ENCODE measurements at regions not wholly inside any gene's neighbourhood (a gene's known extent, or its start where the extent isn't known, plus 50 kb on each side); places are given as distances from the start of the nearest gene placed in this dataset.

DNA sequence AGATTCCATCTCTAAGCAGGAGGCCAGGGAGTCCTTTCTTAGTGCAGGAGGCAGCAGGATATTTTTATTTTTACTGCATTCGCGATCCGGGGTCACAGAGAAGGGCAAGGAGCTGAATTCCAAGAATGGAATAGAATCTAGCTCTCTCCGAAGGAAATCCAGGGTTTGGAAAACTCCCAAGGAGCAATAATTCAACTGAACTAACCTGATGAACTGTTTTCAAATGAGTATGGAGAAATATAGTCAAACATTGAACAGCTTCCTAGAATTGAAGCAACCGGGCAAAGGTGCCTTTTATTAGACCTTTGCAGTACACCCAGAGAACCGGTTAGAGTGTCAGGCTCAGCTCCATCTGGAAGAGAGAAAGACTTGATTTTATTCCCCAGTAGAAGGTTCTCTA lies 120.7 kb upstream of the MAF start:
- Mint-ChIP-seq H3K4me3 (no peak overlapping the region), H3K27me3 (no peaks in the 10 kb centered on the region), H3K36me3 (ENCODE audit: low read depth) (no peaks in the 10 kb centered on the region), H3K4me1 (ENCODE audit: low read depth) (no peaks in the 10 kb centered on the region), H3K9me3 (peaks cover 3% of the 10 kb centered on the region), H3K27ac (no peak overlapping the region)
- Histone ChIP-seq H3K27me3 (ENCODE audit: control insufficient read depth in 1 of 2, insufficient read depth in 2 of 2, low read length in 2 of 2) (no peaks in the 10 kb centered on the region), H3K4me3 (ENCODE audit: low read length) (no peak overlapping the region), H3K36me3 (ENCODE audit: insufficient read depth, low read length) (no peaks in the 10 kb centered on the region), H3K27ac (ENCODE audit: low read depth in 1 of 2, low read length in 2 of 2) (no peak overlapping the region), H3K9me3 (ENCODE audit: control insufficient read depth in 1 of 2, insufficient read depth in 1 of 2, low read length in 2 of 2) (no peaks in the 10 kb centered on the region), H3K4me1 (ENCODE audit: insufficient read depth, low read length) (no peaks in the 10 kb centered on the region)
- no peak for TF ChIP-seq CTCF (IDR thresholded peaks at IDR 0.05)
- ChIA-PET POLR2A (no interaction called here), CTCF (no interaction called here)
- DNase-seq (no peak), ATAC-seq (ENCODE audit: poor library complexity) (no peak)
- intact Hi-C loops (cut with DNase I, micrococcal nuclease) = no loop called here

- Mint-ChIP-seq H3K27me3 (peaks cover 10% of the 10 kb centered on the region), H3K4me1 (ENCODE audit: low read depth) (no peaks in the 10 kb centered on the region), H3K4me3 (no peak overlapping the region), H3K9me3 (peaks cover 3% of the 10 kb centered on the region), H3K36me3 (ENCODE audit: low read depth) (no peaks in the 10 kb centered on the region), H3K27ac (no peak overlapping the region)
- Histone ChIP-seq H3K27me3 (ENCODE audit: control insufficient read depth in 1 of 2, insufficient read depth in 2 of 2, low read length in 2 of 2) (no peaks in the 10 kb centered on the region), H3K9me3 (ENCODE audit: control insufficient read depth in 1 of 2, insufficient read depth in 1 of 2, low read length in 2 of 2) (no peaks in the 10 kb centered on the region), H3K27ac (ENCODE audit: low read depth in 1 of 2, low read length in 2 of 2) (no peak overlapping the region), H3K36me3 (ENCODE audit: insufficient read depth, low read length) (no peaks in the 10 kb centered on the region), H3K4me1 (ENCODE audit: insufficient read depth, low read length) (no peaks in the 10 kb centered on the region), H3K4me3 (ENCODE audit: low read length) (no peak overlapping the region)
- CTCF ChIA-PET = interaction anchor here (0.7 kb wide), 1 partner anchor 12 kb away, joined by 3 read pairs; no protein-coding TSS in a partner anchor
- intact Hi-C loops (cut with DNase I, micrococcal nuclease) = no loop called here
- no peak for TF ChIP-seq CTCF (IDR thresholded peaks at IDR 0.05)
- POLR2A ChIA-PET = interaction anchor here (0.6 kb wide), 1 partner anchor 463 kb away, joined by 3 read pairs; no protein-coding TSS in a partner anchor
- DNase-seq (no peak), ATAC-seq (ENCODE audit: poor library complexity) (no peak)
Observed at GRCh38 chr16:79717333-79718137, 117.0 kb upstream of the MAF start.

DNA sequence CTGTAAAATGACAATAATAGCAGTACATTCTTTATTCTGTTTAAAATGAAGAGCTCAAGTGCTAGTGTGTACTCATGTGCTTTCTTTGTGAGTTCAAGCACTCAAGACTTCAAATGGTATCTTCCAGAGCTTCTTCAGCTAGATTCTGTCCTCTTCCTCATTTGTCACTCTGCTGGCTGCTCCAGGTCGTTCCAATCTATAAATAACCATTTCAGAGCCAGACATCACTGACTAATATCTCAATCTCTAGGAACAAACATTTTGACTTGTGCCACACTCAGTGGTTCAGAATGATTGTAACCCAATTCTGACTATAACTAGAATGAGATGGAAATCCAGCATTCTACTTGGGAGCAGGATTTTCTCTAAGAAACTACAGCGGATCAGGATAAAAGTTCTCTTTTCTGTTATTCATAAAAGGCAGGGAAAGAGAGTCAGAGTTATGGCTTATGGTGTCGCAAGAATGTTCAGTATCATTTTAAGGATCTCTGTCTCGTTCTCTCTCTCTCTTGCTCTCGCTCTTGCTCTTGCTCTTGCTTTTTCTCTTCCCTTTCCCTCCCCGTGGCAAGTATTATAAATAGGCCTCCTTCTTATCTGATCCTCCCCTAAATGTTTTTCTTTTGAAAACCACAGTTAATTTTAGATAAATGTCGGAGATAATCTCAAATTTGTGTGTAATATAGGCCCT lies 116.3 kb upstream of the MAF start:
- DNase-seq (peak in 1 of 14 experiments; percentile 6), ATAC-seq (ENCODE audit: poor library complexity) (no peak)
- ChIA-PET POLR2A (no interaction called here), CTCF (no interaction called here)
- H3K9me3 Mint-ChIP-seq = no peaks in the 10 kb centered on the region
- Histone ChIP-seq H3K4me1 (ENCODE audit: insufficient read depth, low read length) (no peaks in the 10 kb centered on the region), H3K4me3 (ENCODE audit: low read length) (no peak overlapping the region), H3K36me3 (ENCODE audit: insufficient read depth, low read length) (no peaks in the 10 kb centered on the region), H3K9me3 (ENCODE audit: control insufficient read depth in 1 of 2, insufficient read depth in 1 of 2, low read length in 2 of 2) (no peaks in the 10 kb centered on the region), H3K27ac (ENCODE audit: low read depth in 1 of 2, low read length in 2 of 2) (no peak overlapping the region), H3K27me3 (ENCODE audit: control insufficient read depth in 1 of 2, insufficient read depth in 2 of 2, low read length in 2 of 2) (no peaks in the 10 kb centered on the region)
- intact Hi-C loops (cut with DNase I, micrococcal nuclease) = no loop called here
- no peak overlapping the region for H3K4me3 Mint-ChIP-seq
- no peaks in the 10 kb centered on the region for H3K36me3 Mint-ChIP-seq (ENCODE audit: low read depth)
- no peak overlapping the region for H3K27ac Mint-ChIP-seq
- H3K4me1 Mint-ChIP-seq (ENCODE audit: low read depth) = no peaks in the 10 kb centered on the region
- peaks cover 15% of the 10 kb centered on the region for H3K27me3 Mint-ChIP-seq
- TF ChIP-seq CTCF (IDR thresholded peaks at IDR 0.05) = no peak

All from CD4-positive, alpha-beta T cell (primary cell).